Suppressor macrophage (primary cell): ENCODE measurements at regions not wholly inside any gene's neighbourhood (a gene's known extent, or its start where the extent isn't known, plus 50 kb on each side); places are given as distances from the start of the nearest gene placed in this dataset.
"Not testable (repeated sequence)": the region's sequence is repeated elsewhere in the genome, so short reads cannot be mapped to it uniquely, and the experiment has no call there.

ENCODE experiments used
- DNase-seq, 4 experiments: peaks; one replicate each; pipeline ENCODE4 v3.0.0-alpha.2; 2020 to 2022

DNA sequence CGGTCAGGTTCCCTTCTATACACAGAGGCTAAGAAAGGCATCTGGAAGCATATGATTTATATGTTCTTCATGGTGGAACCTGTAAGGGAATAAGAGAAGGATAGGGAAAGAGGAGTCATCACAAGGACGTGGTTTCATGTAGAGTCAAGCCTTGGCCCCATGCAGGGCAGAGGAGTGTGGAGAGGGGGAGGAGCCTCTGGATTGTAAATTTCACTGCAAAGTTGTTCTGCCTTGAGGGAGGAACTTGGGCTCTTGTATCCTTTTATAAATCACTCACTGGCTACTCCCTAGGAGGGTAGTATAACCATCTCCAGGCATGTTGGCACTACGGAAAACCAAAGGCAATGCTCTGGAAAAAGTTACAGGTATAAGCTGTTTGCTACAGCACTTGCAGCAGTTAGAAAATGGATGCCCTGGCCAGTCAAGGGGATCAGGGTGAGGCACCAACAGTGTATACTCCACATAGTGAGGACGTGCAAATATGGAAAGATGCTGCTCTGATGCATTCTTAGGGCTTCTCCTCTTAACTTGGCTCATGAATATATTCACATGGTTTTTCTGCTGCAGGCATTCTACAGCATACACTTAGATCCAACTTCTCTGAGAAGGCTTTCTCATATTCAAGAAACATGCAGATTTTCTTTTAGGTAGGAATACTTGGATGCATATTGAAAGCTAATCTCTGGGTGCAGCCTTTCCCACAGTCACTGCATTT lies 60.3 kb upstream of the ZNF81 start:
- no peak for DNase-seq

DNA sequence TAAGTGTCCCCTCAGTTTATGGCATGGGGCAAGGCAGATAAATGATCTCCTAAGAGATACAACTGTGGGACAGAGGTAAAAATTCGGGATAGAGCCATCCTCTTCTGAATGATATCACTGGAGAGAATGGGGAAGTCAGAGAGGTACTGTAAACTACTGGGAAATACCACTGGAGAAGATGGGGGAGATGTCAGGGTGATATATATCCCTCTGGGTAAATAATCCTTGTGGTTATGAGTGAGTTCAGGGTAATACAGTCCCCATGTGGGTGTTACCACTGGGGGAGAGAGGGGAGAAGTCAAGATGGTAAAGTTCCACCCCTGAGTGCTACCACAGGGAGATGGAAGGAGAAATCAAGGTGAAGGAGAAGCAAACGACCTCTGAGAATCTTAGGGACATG lies 63.9 kb upstream of the ZNF81 start:
- DNase-seq: no peak

DNA sequence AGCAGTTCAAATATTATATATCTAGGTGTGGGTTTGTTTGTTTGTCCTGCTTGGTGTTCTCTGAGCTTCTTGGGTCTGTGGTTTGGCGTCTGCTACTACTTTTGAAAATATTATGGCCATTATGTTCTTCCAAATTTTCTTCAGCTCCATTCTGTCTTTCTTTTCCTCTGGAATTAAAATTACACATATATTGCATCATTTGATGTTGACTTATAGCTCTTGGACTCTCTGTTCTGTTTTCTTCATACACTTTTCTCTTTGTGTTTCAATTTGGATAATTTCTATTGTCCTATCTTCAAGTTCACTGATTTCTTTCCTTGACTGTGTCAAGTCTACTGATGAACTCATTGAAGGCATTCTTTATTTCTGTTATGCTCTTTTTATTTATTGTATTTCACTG lies 65.2 kb upstream of the ZNF81 start:
- DNase-seq: no peak

DNA sequence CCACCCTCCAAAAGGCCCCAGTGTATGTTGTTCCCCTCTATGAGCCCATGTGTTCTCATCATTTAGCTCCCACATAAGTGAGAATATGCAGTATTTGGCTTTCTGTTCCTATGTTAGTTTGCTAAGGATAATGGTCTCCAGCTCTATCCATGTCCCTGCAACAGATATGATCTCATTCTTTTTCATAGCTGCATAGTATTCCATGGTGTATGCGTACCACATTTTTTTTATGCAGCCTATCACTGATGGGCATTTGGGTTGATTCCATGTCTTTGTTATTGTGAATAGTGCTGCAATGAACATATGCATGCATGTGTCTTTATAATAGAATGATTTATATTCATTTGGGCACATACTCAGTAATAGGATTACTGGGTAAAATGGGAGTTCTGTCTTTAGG lies 73.9 kb upstream of the ZNF81 start:
- DNase-seq: not testable (repeated sequence)

DNA sequence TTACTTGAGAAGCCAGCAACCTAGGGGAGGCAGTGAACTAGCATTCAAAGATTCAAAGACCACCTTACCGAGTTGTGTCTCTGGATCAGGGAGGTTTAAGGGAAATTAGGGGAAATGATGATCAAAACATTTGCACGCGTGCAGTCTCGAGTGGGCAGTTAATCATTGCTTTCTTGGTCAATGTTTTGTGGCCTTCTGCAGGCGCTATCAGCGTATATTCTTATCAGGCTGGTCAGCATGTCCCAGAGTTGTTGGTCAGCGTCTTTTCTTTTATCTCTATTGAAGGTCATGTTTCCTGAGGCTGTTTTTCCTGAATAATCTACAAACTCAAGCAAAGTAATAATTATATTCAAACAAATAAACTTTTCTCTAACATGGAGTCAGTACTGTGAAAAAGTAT lies 84.0 kb upstream of the ZNF81 start:
- no peak for DNase-seq

DNA sequence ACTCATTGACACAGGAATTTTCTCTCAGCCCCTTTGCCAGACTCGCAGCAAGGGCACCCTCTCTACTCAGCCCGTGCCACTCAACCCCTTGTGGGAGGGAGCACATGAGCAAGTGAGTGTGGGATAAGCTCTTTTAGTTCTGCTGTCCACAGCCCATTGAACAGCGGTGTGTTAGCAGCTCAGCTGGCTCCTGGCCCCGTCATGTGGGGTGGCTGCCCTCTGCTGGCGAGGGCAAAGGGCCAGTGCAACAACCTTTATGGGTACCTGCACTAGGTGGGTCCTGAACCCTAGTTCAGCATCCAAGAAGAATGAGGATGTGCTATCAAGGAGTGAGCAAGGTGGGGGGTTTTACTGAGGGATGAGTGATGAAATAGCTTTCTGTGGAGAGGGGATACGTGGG lies 85.0 kb upstream of the ZNF81 start:
- peak; percentile 34 to 59 (median 48) for DNase-seq

DNA sequence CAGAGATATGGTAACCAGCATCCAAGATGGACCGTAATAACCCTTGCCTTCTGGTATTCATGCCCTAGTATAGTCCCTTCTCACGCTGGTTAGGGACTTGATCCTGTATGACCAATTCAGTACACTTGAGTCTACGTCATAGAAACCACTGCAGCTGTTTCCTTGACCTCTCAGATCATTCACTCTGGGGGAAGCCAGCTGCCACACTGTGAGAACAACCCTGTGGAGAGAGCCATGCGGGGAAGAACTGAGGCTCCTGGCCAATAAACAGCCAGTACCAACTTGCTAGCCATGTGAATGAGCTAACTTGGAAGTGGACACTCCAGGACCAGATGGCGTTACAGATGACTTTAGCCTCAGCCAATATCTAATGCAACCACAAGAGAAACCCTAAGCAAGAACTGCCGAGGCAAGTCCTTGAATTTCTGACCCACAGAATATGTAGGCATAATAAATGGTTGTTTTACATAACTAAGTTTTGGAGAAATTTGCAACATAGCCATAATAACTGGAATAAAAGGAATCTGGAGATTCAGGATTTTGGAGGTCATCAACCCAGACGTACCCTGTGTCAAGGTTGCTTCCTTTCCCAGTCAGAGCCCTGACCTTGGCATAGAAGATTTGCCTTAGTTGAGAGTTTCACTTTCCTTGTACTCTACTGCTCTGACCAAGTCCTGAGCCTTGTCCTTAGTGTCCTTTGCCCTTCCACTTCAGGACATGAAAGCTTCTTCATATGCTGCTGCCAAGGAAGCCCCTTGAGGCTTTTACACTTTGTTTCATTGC lies 87.3 kb upstream of the ZNF81 start:
- DNase-seq: peak in 3 of 4 experiments; percentile 14 to 42 (median 17)

DNA sequence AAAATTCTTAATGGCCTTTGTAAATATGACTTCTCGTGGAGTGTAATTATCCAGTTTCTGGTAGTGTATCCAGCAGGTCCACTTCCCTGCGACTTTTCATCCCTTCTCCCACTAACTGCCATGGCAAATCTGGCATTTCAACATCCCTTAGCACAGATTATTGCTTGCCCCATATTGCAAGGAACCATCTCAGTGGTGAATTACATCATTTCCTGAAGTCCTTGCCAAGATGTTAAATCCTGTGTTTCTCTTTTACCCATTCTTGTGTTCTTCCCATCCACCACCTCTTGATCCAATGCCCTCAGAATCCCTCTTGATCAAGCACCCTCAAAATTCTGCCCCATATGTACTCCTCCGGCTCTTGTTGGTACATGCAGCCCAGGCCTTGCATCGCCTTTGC lies 88.1 kb upstream of the ZNF81 start:
- DNase-seq: peak in 3 of 4 experiments; percentile 4 to 45 (median 41)

DNA sequence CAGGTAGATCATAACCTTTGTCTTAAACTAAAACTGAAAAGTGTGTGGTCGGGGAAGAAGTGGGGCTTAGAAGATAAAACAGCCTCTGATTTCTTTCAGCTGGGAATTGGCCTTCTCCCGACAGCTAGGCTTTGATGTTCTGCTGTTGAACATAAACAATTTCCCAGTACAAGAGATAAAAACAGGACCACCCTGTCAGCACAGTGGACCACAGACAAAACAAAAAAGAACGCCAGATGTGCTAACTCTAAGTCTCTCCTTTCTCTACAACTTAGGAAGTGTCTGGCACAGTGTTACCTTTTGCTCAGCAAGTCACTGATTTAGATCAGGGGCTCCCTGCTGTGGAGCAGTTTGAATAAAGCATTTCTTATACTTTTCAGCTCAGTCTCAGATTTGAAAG lies 87.5 kb upstream of the UXT start:
- DNase-seq: no peak

DNA sequence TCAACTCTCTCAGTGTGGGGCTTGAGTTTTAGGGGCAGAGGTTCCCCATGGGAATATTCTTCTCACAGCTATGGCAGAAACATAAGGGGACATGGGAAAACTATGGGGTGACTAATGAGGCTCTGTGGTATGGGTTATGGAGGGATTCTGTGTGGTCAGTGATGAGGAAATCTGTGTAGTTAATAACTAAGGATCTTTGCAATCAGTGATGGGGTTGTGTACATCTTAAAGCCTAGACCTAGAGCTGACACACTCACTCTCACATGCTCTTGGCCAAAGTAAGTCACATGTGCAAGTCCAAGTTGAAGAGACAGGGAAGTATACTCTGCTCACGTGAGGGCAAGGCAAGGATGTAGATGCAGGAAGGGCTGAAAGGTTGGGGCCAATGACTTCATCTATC lies 86.4 kb upstream of the UXT start:
- DNase-seq: peak; percentile 55 to 83 (median 70)

- DNase-seq: peak; percentile 54 to 84 (median 66)
Observed at GRCh38 chrX:47743504-47743903, 84.5 kb upstream of the UXT start.

DNA sequence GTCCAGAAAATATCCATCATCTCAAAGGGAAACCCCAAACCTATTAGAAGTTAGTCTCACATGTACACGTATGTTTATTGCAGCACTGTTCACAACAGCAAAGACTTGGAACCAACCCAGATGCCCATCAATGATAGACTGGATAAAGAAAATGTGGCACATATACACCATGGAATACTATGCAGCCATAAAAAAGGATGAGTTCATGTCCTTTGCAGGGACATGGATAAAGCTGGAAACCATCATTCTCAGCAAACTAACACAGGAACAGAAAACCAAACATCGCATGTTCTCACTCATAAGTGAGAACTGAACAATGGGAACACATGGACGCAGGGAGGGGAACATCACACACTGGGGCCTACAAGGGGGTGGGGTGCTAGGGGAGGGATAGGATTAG lies 79.9 kb upstream of the UXT start:
- DNase-seq: not testable (repeated sequence)

GRCh38 chrX:47723689-47724088 lies 64.7 kb upstream of the UXT start:
- DNase-seq: peak in 3 of 4 experiments; percentile 5 to 50 (median 23)

DNA sequence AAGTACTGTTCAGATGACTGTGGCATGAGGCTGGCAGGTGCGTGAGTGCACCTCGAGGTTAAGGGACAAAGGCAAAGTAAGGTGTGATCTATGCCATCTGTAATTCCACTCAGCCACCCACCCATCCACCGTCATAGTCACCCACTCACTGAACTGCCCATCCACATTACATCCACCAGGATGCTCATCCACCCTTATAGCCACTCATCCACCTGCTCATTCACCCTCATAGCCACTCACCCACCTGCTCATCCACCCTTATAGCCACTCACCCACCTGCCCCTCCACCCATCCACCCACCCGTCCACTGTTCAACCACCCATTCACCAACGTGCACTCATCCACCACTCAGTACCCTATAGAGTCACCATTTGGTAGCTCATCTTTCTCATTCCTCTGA lies 64.1 kb upstream of the UXT start:
- no peak for DNase-seq

- DNase-seq: no peak
Observed at GRCh38 chrX:47722260-47722659, 63.3 kb upstream of the UXT start.

DNA sequence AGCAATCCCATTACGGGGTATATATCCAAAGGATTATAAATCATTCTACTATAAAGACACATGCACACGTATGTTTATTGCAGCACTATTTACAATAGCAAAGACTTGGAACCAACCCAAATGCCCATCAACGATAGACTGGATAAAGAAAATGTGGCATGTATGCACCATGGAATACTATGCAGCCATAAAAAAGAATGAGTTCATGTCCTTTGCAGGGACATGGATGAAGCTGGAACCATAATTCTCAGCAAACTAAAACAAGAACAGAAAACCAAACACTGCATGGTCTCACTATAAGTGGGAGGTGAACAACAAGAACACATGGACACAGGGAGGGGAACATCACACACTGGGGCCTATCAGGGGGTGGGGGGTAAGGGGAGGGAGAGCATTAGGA lies 56.1 kb upstream of the UXT start:
- DNase-seq: not testable (repeated sequence)

- not testable (repeated sequence) for DNase-seq
Observed at GRCh38 chrX:47712675-47713074, 53.7 kb upstream of the UXT start.

DNA sequence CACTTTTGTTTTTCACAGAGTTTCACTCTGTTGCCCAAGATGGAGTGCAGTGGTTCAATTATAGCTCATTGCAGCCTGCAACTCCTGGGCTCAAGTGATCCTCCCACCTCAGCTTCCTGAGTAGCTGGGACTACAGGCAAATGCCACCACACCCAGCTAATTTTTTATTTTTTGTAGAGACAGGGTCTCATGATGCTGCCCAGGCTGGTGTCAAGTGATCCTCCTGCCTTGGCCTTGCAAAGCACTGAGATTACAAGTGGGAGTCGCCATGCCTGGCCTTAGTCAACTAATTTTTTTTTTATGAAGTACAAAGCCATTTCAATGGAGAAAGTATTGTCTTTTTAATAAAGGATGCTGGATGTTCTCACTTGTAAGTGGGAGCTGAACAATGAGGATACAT lies 51.3 kb upstream of the UXT start:
- peak in 2 of 4 experiments; percentile 28 to 35 for DNase-seq
